K562 (cell line): ENCODE measurements at regions not wholly inside any gene's neighbourhood (a gene's known extent, or its start where the extent isn't known, plus 50 kb on each side); places are given as distances from the start of the nearest gene placed in this dataset.

Source experiments
- ATAC-seq: fragments of 200-7000 bp; cut with Tn5 transposase; 3 replicates; pipeline ENCODE4 v1.9.1; 2020; ENCODE audit warnings: moderate library complexity
- BruUV-seq: library from RNA; stranded (reverse); fragments of 400-500 nt; replicated peaks from 2 replicates; lab custom pipeline; 2021; lab: Mats Ljungman, UMichigan
- CTCF ChIA-PET: fragments of 300-600 bp; formaldehyde crosslinking; extraction: SDS; loops from one replicate; lab custom pipeline; 2021; ENCODE audit warnings: low intra/inter-chr PET ratio; lab: Yijun Ruan, JAX
- POLR2A ChIA-PET: fragments of 300-600, 350-650 bp; sonication (Branson Sonifier 250); formaldehyde crosslinking; extraction: SDS; loops from one replicate; lab custom pipeline; 2021; ENCODE audit warnings: antibody characterized with exemption, inconsistent platforms; lab: Yijun Ruan, JAX
- DNase-seq, 4 experiments: peaks; one replicate each; pipeline versions ENCODE4 v3.0.0 to v3.0.0-alpha.2; 2011 to 2018; ENCODE audit warnings: low spot score in 3 of 4, mixed read lengths in 3 of 4; ENCODE audit errors: extremely low read depth in 1 of 4
- FAIRE-seq: peaks from 2 replicates; lab custom pipeline; 2011; peaks lifted over from hg19 to GRCh38; lab: Jason Lieb, UNC
- H2AFZ ChIP-seq: 2 replicates; pipeline ENCODE4 v1.6.0; 2011; ENCODE audit warnings: low read depth, low read length, control low read depth, inconsistent platforms
- H3K27ac ChIP-seq: fragments of 200-600 bp; 3 replicates; pipeline ENCODE4 v1.8.0; 2011; ENCODE audit warnings: low read depth, mild to moderate bottlenecking, control low read depth, inconsistent platforms, low read length, moderate library complexity, mixed read lengths; ENCODE audit errors: extremely low read depth
- H3K27me3 ChIP-seq, 2 experiments: fragments of 300-600 bp in 1 of 2; 2 replicates in 1 of 2; 3 replicates in 1 of 2; pipeline versions ENCODE4 v1.6.0 to v1.8.0; 2011; ENCODE audit warnings: inconsistent platforms in 2 of 2, low read length in 2 of 2, mild to moderate bottlenecking in 1 of 2, mixed read lengths in 1 of 2, moderate library complexity in 1 of 2; ENCODE audit not compliant: control insufficient read depth in 2 of 2, insufficient read depth in 2 of 2
- H3K36me3 ChIP-seq: fragments of 300-600 bp; 3 replicates; pipeline ENCODE4 v1.8.0; 2011; ENCODE audit warnings: mild to moderate bottlenecking, low read length, inconsistent platforms; ENCODE audit not compliant: control insufficient read depth, insufficient read depth
- H3K4me1 ChIP-seq, 2 experiments: fragments of 200-600 bp in 1 of 2; replicated peaks in 1 of 2; 2 replicates in 1 of 2; 3 replicates in 1 of 2; pipeline versions ENCODE4 v1.5.1 to v1.8.0; 2011; ENCODE audit warnings: inconsistent platforms in 2 of 2, low read length in 2 of 2, mild to moderate bottlenecking in 1 of 2, mixed read lengths in 1 of 2, moderate library complexity in 1 of 2; ENCODE audit not compliant: control insufficient read depth in 2 of 2, insufficient read depth in 2 of 2
- H3K4me2 ChIP-seq: 2 replicates; pipeline ENCODE4 v1.6.1; 2011; ENCODE audit warnings: low read length, control low read depth, inconsistent platforms, mixed read lengths; ENCODE audit not compliant: insufficient read depth
- H3K4me3 ChIP-seq: fragments of 200-600 bp; sonication (generic), shearing (Covaris generic); 2 replicates; pipeline ENCODE4 v1.5.1; 2016; ENCODE audit warnings: control low read depth, inconsistent platforms
- H3K79me2 ChIP-seq: fragments of 200-600 bp; 3 replicates; pipeline ENCODE4 v1.8.0; 2011; ENCODE audit warnings: low read length, inconsistent platforms; ENCODE audit not compliant: control insufficient read depth, insufficient read depth
- H3K9ac ChIP-seq, 2 experiments: 2 replicates each; pipeline versions ENCODE4 v1.6.0 to v1.6.1; 2011; ENCODE audit warnings: low read depth in 2 of 2, low read length in 2 of 2, control low read depth in 1 of 2, inconsistent platforms in 1 of 2, mild to moderate bottlenecking in 1 of 2, mixed read lengths in 1 of 2; ENCODE audit not compliant: insufficient read depth in 1 of 2
- H3K9me1 ChIP-seq: one replicate; pipeline ENCODE4 v1.6.0; 2011; ENCODE audit warnings: inconsistent platforms, mild to moderate bottlenecking, low read length, moderate library complexity; ENCODE audit not compliant: control insufficient read depth, insufficient read depth
- H3K9me3 ChIP-seq: replicated peaks from 2 replicates; pipeline ENCODE4 v1.5.1; 2011; ENCODE audit warnings: low read depth, low read length, inconsistent platforms; ENCODE audit not compliant: control insufficient read depth, insufficient read depth
- H4K20me1 ChIP-seq: replicated peaks from 2 replicates; pipeline ENCODE4 v1.6.1; 2011; ENCODE audit warnings: low read length, inconsistent platforms, mixed read lengths; ENCODE audit not compliant: control insufficient read depth, insufficient read depth
- CBX3 ChIP-seq, 2 experiments: IDR thresholded peaks; 1 replicate in 1 of 2; 2 replicates in 1 of 2; pipeline ENCODE4 v1.6.1; 2012; ENCODE audit warnings: inconsistent platforms in 2 of 2, low read length in 2 of 2, borderline replicate concordance in 1 of 2, control low read depth in 1 of 2
- CEBPG ChIP-seq, 3 experiments: fragments of 200-800 bp in 1 of 3; sonication (Bioruptor generic) in 1 of 3; sonication (generic) in 1 of 3; formaldehyde crosslinking in 1 of 3; IDR thresholded peaks in 2 of 3; conservative IDR thresholded peaks in 1 of 3; 2 replicates each; pipeline versions ENCODE4 v1.6.1 to v1.8.0; 2016 to 2022; ENCODE audit warnings: missing compliant biosample characterization in 2 of 3, missing genetic modification characterization in 2 of 3, mild to moderate bottlenecking in 1 of 3, missing genetic modification reagents in 1 of 3
- FOXK2 ChIP-seq, 2 experiments: fragments of 450-650 bp; IDR thresholded peaks in 1 of 2; conservative IDR thresholded peaks in 1 of 2; 2 replicates each; pipeline ENCODE4 v1.6.1; 2016; ENCODE audit warnings: low read depth in 2 of 2, mild to moderate bottlenecking in 1 of 2
- MAFF ChIP-seq: IDR thresholded peaks from 2 replicates; pipeline ENCODE4 v1.6.1; 2012; ENCODE audit warnings: low read length, improper control_type of control experiment
- NCOA2 ChIP-seq, 2 experiments: fragments of 450-650 bp; IDR thresholded peaks; 2 replicates each; pipeline ENCODE4 v1.6.1; 2018; ENCODE audit warnings: mild to moderate bottlenecking in 2 of 2, moderate library complexity in 1 of 2; ENCODE audit not compliant: partially characterized antibody in 2 of 2
- PHB2 ChIP-seq: fragments of 450-650 bp; IDR thresholded peaks from 2 replicates; pipeline ENCODE4 v1.6.1; 2017; ENCODE audit warnings: low read depth
- THRAP3 ChIP-seq: fragments of 450-650 bp; IDR thresholded peaks from 2 replicates; pipeline ENCODE4 v1.6.1; 2016; ENCODE audit warnings: mild to moderate bottlenecking, inconsistent platforms, borderline replicate concordance
- ZFP30 ChIP-seq: fragments of 250-450 bp; sonication (Bioruptor Pico); IDR thresholded peaks from 2 replicates; pipeline ENCODE4 v1.8.0; 2022; ENCODE audit warnings: moderate library complexity, mild to moderate bottlenecking, inconsistent platforms, borderline replicate concordance
- ZNF232 ChIP-seq: sonication (generic); formaldehyde crosslinking; IDR thresholded peaks from 2 replicates; pipeline ENCODE4 v1.8.0; 2022; ENCODE audit warnings: mild to moderate bottlenecking, missing genetic modification reagents
- ZNF75A ChIP-seq: fragments of 450-650 bp; formaldehyde crosslinking; IDR thresholded peaks from 2 replicates; pipeline ENCODE4 v1.4.0; 2020; ENCODE audit warnings: mild to moderate bottlenecking
- ZZZ3 ChIP-seq: fragments of 450-650 bp; IDR thresholded peaks from 2 replicates; pipeline ENCODE4 v1.6.1; 2016; ENCODE audit warnings: antibody characterized with exemption, mild to moderate bottlenecking, moderate library complexity
- WGBS: fragments of 100-300 bp; shearing (Covaris generic); methylation state at CpG from one replicate; pipeline ENCODE4 v1.1.6; 2016; ENCODE audit warnings: low coverage, mixed read lengths; ENCODE audit not compliant: insufficient coverage; ENCODE audit errors: missing lambda C conversion rate; 5-methylcytosine and 5-hydroxymethylcytosine counted together
- in situ Hi-C: fragments of 300-500 bp; cut with MboI; formaldehyde crosslinking; loops from 4 replicates; pipeline ENCODE4 v1.15.0; 2018; ENCODE audit warnings: inconsistent platforms, mixed read lengths
- intact Hi-C: fragments of 100-400 bp; cut with micrococcal nuclease; formaldehyde crosslinking; loops from 2 replicates; pipeline ENCODE4 v1.14.2; 2022
- TF ChIP-seq, protein P1 (sequence below): sonication (generic); formaldehyde crosslinking; IDR thresholded peaks from 2 replicates; pipeline ENCODE4 v1.8.1; 2022; ENCODE audit warnings: missing genetic modification reagents
- TF ChIP-seq, protein P2 (sequence below): sonication (generic); formaldehyde crosslinking; IDR thresholded peaks from 2 replicates; pipeline ENCODE4 v1.8.0; 2022; ENCODE audit warnings: mild to moderate bottlenecking, missing genetic modification reagents
- TF ChIP-seq, protein P3 (sequence below): fragments of 250-450 bp; sonication (Bioruptor Pico); IDR thresholded peaks from 2 replicates; pipeline ENCODE4 v1.8.0; 2022; ENCODE audit warnings: moderate library complexity, mild to moderate bottlenecking, inconsistent platforms

DNA sequence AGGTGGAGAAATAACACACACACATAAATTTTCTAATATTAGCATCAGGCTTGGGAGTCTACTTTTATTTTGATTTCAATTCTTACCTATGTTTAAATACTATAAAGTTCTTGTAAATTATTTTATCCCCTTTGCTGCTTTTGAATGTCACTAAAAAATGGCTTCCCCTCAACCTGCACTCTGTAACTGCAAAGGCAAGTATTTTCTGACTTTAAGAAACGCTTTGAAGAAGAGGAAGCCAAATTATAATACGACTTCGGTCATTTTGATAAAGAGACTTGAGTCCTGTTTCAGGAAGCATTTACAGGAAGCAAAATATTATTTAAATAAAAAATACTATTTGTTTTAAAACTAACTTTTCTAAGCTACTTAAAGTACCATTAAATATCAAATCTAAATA is 627.7 kb upstream of the AGTR1 start:
- in situ Hi-C loops, result no loop called here
- Histone ChIP-seq H3K79me2 (no peaks in the 10 kb centered on the region), H3K9ac (no peak overlapping the region), H2AFZ (no peak overlapping the region), H3K9me1 (no peaks in the 10 kb centered on the region), H3K36me3 (no peaks in the 10 kb centered on the region), H3K27me3 (no peaks in the 10 kb centered on the region), H3K4me1 (no peaks in the 10 kb centered on the region), H3K27ac (no peak overlapping the region), H3K4me3 (no peak overlapping the region), H3K9me3 (no peaks in the 10 kb centered on the region), H3K4me2 (no peak overlapping the region), H4K20me1 (no peaks in the 10 kb centered on the region)
- ChIA-PET CTCF (no interaction called here), POLR2A (no interaction called here)
- FAIRE-seq, result no peak
- TF ChIP-seq ZNF75A (CRISPR knock-in tag) (no peak), THRAP3 (no peak), CBX3 (IDR thresholded peaks at IDR 0.05; ENCODE audit: borderline replicate concordance in 1 of 2, low read length in 2 of 2) (no peak), ZFP30 (CRISPR knock-in tag) (no peak)
- DNase-seq, result no peak
- intact Hi-C loops, result no loop called here
- WGBS, result 4% methylated on average over 3 of the region's 3 CpGs
- ATAC-seq, result no peak
- no TSS peak for BruUV-seq

DNA sequence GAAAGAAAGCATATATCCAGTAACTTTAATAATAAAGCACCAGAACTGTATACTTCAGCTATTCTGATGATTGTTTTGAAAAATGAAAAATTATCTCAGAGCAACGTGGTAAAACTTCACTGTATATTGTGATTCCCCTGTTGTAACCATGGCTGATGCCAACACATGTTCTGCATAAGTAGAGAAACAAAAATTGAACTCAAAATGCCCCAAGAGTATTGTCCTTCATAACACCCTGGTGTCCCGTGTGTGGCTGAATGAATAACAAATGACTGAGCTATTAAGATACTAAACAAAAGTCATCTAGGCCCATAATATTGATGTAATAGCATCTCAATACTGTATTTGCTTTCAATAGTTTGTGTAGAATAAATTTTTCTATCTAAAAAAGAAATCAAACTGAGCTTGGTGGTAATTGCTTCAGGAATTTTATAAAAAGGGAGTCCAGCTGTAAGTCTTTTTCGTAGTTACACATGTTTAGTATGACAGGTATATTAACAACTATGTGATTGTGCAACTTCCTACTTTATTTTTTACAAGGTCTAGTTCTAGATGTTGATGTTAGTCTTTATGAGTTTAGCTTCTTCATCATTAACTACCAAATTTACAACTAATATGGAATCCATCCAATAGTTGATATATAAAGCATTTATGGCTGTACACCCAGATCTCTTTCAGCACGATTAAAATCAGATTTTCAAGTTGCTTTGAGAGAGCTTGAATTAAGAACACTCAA is 623.8 kb upstream of the AGTR1 start:
- intact Hi-C loops (no loop called here), in situ Hi-C loops (no loop called here)
- Histone ChIP-seq H3K27ac (no peak overlapping the region), H3K27me3 (no peaks in the 10 kb centered on the region), H3K4me3 (no peak overlapping the region), H4K20me1 (no peaks in the 10 kb centered on the region), H3K9me3 (0 out of 2 replicates have a peak, but pooled peaks cover 2% of the 10 kb centered on the region), H3K36me3 (no peaks in the 10 kb centered on the region), H3K4me1 (no peaks in the 10 kb centered on the region), H3K9me1 (no peaks in the 10 kb centered on the region), H3K9ac (no peak overlapping the region), H3K79me2 (no peaks in the 10 kb centered on the region), H2AFZ (no peak overlapping the region), H3K4me2 (no peak overlapping the region)
- 3% methylated on average over 4 of the region's 4 CpGs for WGBS
- FAIRE-seq, result no peak
- ATAC-seq, result no peak
- POLR2A ChIA-PET, result no interaction called here
- CTCF ChIA-PET, result no interaction called here
- DNase-seq, result no peak
- BruUV-seq, result no TSS peak
- TF ChIP-seq ZZZ3, result no peak
- no peak for TF ChIP-seq PHB2
- no peak for TF ChIP-seq CEBPG (CRISPR knock-in tag; IDR thresholded peaks at IDR 0.05)
- no peak for TF ChIP-seq CEBPG (tag; conservative IDR thresholded peaks at IDR 0.05 in 1 of 2, IDR thresholded peaks at IDR 0.05 in 1 of 2)
- no peak for TF ChIP-seq ZNF232 (CRISPR knock-in tag)
- no peak for TF ChIP-seq FOXK2 (conservative IDR thresholded peaks at IDR 0.05 in 1 of 2, IDR thresholded peaks at IDR 0.05 in 1 of 2; ENCODE audit: low read depth in 2 of 2)
- no peak for TF ChIP-seq MAFF
- TF ChIP-seq, protein P1, sequence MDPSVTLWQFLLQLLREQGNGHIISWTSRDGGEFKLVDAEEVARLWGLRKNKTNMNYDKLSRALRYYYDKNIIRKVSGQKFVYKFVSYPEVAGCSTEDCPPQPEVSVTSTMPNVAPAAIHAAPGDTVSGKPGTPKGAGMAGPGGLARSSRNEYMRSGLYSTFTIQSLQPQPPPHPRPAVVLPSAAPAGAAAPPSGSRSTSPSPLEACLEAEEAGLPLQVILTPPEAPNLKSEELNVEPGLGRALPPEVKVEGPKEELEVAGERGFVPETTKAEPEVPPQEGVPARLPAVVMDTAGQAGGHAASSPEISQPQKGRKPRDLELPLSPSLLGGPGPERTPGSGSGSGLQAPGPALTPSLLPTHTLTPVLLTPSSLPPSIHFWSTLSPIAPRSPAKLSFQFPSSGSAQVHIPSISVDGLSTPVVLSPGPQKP, result no peak
- TF ChIP-seq, protein P2, sequence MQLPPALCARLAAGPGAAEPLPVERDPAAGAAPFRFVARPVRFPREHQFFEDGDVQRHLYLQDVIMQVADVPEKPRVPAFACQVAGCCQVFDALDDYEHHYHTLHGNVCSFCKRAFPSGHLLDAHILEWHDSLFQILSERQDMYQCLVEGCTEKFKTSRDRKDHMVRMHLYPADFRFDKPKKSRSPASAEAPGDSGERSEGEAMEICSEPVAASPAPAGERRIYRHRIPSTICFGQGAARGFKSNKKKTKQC (CRISPR knock-in tag), result no peak
- TF ChIP-seq, protein P3, sequence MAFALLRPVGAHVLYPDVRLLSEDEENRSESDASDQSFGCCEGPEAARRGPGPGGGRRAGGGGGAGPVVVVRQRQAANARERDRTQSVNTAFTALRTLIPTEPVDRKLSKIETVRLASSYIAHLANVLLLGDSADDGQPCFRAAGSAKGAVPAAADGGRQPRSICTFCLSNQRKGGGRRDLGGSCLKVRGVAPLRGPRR (CRISPR knock-in tag), result no peak
- TF ChIP-seq NCOA2 (IDR thresholded peaks at IDR 0.05; ENCODE audit: partially characterized antibody in 2 of 2), result no peak
